GM21737 (cell line): ENCODE measurements at regions not wholly inside any gene's neighbourhood (a gene's known extent, or its start where the extent isn't known, plus 50 kb on each side); places are given as distances from the start of the nearest gene placed in this dataset.

ENCODE experiments used
- ATAC-seq: cut with Tn5 transposase; IDR thresholded peaks from one replicate; pipeline ENCODE4 v1.9.1; 2021; ENCODE audit warnings: mild to moderate bottlenecking, moderate library complexity; ENCODE audit not compliant: unreplicated experiment

DNA sequence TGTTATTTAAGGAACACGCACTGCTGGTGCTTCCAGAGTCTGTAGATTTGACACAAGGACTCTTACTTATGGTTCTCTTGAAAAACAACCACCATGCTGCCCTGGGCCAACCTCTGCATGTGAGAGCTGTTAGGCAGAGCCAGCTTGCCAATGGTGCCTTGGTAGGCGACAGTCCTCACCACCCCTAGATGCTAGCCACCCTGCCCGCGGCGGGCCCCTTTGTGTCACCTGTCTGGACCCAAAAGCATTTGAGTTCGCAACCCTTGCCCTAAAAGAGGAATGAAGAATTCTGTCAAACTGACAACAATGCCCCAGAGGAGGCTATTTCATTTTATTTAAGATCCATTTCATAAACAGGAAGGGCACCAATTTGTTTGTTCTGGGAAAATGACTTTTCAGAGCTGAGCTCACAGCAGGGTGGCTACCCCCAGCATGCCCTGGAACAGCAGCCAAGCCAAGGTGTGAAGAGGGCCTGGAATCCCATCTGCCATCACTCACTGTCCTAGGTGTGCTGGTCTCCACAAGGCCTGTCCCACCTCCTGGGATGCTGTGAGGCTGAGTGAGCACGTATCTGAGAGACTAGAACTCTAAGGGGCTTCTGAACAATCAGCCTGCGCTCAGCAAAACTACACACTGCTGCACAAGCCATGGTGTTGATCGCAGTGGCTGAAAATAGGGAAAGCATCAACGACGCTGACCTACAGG, 63.8 kb upstream of the FZD10 start:
- no peak for ATAC-seq

DNA sequence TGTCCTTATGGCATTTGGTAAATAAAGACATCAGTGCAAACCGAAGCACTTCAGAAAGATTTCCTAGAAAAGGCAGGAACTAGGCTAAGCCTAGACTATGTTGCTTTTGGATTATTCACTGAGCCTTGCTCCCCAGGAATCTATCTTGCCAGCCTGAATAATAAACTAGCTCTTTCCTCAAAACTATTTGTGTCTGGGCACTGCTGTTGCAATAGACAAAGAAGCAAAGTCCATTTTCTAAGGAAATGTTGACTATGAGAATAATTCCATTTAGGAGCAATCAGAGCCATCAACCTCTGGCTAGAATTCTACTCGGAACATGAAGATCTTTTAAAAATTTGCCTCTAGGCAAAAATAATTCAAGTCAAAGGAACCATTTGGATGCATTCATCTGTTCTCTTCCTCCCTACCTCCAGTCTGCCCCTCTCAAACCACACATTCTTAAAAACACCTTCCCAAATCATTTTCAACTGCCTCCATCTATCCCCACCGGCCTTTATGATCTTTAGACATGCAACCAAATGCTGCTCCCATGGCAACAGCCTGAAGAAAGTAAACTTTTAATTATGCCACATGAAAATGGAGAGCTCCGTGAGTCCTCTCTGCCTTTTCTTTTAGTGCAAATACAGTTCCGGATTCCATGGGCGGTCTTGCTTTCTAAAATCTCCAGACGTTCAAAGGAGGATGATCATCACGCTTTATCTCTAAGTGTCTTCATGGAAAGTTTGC, 61.5 kb upstream of the FZD10 start:
- no peak for ATAC-seq

DNA sequence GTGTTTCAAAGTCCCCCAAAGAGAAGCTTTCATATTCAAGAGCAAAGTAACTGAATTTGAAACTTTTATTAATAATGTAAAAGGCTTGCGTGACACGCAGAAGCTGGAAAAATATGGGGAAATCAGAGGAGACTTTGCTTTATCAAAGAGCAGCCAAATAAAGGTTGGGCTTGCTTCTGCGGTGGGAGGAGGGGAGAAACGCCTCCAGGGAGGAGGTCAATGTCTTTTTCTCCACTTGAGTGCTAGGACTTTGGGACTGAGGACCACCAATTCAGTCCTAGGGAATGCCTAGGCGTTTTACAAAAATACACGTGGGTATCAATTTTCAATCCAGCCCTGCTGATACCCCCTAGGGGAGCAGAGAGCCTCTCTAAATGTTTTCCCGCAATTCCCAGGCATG, 60.9 kb upstream of the FZD10 start:
- no peak for ATAC-seq

DNA sequence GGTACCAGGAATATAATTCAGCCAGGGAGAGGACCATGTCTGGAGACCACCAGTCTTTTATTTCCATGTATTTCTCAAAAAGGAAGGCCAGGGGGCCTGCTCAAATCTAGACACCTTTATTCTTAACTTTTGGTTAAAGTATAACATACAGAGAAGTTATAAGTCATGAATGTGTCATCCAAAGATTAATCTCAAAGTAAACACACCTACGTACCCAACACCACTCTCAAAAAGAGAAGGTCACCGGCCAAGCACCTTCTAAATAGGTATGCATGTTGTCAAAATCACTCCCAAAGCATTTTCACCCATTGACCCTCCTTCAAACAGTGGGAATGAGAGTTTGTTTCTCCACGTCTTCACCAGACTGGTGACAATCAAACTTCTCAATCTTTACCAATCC, 60.0 kb upstream of the FZD10 start:
- ATAC-seq, result no peak

DNA sequence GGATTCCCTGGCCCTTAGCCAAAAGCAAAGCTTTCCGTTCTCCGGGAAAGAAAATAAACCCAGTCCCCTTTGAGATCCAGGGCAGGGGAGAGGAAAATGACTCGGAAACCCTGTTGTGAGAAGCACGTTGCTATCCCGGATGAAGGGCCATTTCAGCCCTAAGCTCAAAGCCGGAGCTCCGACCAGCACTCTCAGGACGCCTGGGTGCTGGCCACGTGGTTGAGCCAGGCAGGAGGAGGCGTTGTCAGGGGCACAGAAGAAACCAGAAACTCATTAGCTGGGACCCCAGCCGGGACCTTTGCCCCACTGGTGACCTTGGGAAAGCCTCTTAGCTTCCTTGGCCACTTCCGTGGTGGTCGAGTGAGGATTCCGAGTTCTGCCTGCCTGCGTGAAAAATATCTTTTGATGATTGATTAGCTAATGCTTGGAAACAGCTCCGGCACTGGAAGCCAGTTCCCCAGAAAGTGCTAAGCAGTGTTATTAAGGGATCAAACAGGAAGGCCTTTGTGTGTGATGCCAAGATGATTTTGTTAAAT, 57.6 kb upstream of the FZD10 start:
- no peak for ATAC-seq

DNA sequence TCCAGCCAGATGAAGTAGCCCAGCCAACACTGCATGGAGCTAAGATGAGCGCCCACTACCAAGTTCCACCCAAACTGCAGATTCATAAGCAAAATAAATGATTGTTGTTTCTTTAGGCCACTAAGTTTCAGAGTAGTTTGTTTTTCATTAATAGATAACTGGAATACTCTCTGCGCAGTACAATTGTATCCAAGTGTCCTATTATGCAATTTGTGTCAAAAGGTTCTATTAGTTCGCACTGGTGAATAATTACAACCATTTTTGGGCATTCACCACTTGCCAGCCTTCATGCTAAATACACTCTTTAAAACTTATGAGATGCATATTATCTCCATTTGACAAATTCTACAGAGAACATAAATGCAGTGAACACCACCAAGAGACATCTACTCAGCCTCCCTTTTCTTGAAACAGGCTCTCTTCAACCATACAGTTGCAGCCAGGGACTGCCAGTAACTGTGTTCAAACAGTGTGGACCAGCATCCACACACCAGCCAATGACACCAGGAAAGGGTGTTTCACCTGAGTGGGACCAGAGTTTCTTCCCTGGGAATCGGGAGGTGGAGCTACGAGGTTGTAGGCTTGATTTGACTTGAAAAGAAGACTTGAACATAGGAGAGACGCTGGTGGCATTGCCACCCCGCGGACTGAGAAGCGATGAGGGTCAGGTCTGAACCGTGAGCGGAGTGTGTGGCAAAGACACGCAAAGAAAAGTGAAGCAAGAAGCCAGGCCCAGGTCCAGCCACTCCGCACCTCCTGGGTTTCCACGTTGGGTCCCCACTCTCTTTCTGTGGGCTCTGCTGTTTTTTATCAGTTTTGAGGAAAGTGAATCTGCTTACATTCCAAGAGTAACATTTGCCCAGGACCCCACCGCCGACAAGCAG, 53.0 kb upstream of the FZD10 start:
- ATAC-seq, result no peak

DNA sequence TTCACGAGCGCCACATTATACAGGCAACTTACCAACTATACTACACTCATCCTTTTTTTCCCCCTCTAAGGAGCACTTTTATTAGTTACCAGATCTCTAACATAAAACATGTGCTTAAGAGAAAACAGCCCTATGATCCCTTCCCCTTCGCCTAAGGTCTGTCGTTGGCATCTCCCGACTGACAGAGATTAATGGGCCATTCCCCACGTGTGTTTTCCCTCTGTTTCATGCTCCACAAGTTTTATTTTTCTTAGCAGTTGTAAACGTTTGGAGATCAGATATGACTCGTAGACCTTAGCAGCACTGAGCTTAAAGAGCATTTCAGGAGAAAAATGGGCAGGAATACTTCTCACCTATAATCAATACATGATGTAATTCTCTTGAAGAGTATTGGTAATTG, 51.4 kb upstream of the FZD10 start:
- no peak for ATAC-seq

DNA sequence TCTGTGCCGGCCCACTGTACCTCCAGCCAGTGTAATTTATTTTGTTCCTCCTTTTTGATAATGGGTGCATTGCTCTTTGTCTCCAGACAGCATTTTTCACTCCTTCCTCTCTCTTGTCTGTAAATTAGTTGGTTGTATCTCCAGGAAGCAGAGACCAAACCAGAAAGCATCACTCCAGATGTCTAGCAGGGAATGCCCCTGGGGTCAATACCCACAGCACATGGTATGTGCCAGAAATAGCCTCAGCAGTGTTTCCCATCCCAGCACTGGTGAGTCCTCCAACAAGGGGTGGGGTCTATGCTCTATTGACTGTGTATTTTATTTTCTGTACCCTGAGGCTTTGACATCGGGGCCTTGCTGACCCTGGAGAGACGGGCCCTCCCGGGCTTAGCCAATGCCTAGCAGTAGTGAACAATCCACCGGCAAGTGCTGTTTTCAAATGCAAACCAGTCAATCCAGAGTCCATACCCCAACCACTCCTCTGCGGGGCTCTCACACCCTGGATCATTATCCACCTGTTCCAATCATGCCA, 50.2 kb upstream of the FZD10 start:
- ATAC-seq, result no peak
